Uterus (tissue), 3 donors: ENCODE measurements at regions not wholly inside any gene's neighbourhood (a gene's known extent, or its start where the extent isn't known, plus 50 kb on each side); places are given as distances from the start of the nearest gene placed in this dataset.

Experiments used
- DNase-seq, 2 donors: peaks; one replicate each; pipeline ENCODE4 v3.0.0-alpha.2; 2019 to 2020
- H3K27ac ChIP-seq, 2 donors: fragments of 200-600 bp; sonication (generic); 1 replicate in 1 of 2; 2 replicates in 1 of 2; pipeline ENCODE4 v1.5.1; 2016 to 2018
- H3K27me3 ChIP-seq, 2 donors: fragments of 200-600 bp; sonication (generic); one replicate each; pipeline ENCODE4 v1.5.1; 2018 to 2019; ENCODE audit warnings: control low read depth in 1 of 2
- H3K36me3 ChIP-seq, 2 donors: fragments of 200-600 bp; sonication (generic); one replicate each; pipeline ENCODE4 v1.5.1; 2019; ENCODE audit warnings: control low read depth in 1 of 2
- H3K4me1 ChIP-seq, 2 donors: fragments of 200-600 bp; sonication (generic); one replicate each; pipeline ENCODE4 v1.5.1; 2018 to 2019; ENCODE audit warnings: control low read depth in 1 of 2
- H3K4me3 ChIP-seq, 2 donors: fragments of 200-600 bp; sonication (generic); 1 replicate in 1 of 2; 2 replicates in 1 of 2; pipeline ENCODE4 v1.5.1; 2018 to 2019; ENCODE audit warnings: mild to moderate bottlenecking in 1 of 2
- H3K9me3 ChIP-seq, 2 donors: fragments of 200-600 bp; sonication (generic); one replicate each; pipeline ENCODE4 v1.5.1; 2019; ENCODE audit warnings: control low read depth in 1 of 2
- POLR2A ChIP-seq, 2 donors: fragments of 450-650 bp; IDR thresholded peaks; one replicate each; pipeline ENCODE4 v1.6.1; 2016; ENCODE audit warnings: antibody characterized with exemption in 2 of 2, mild to moderate bottlenecking in 1 of 2, moderate library complexity in 1 of 2
- intact Hi-C: fragments of 100-400 bp; cut with DNase I; formaldehyde crosslinking; loops from one replicate; pipeline ENCODE4 v1.15.1; 2023; ENCODE audit warnings: low total_unique reads
- TF ChIP-seq, protein P1 (sequence below), 4 experiments: fragments of 200-600 bp in 2 of 4; fragments of 450-650 bp in 2 of 4; sonication (generic) in 2 of 4; IDR thresholded peaks; one replicate each; pipeline ENCODE4 v1.5.1; 2016 to 2019; ENCODE audit warnings: antibody characterized with exemption in 4 of 4, mild to moderate bottlenecking in 2 of 4, moderate library complexity in 1 of 4
- donor health status: DM: yes; HTN: yes; CAD: no.

DNA sequence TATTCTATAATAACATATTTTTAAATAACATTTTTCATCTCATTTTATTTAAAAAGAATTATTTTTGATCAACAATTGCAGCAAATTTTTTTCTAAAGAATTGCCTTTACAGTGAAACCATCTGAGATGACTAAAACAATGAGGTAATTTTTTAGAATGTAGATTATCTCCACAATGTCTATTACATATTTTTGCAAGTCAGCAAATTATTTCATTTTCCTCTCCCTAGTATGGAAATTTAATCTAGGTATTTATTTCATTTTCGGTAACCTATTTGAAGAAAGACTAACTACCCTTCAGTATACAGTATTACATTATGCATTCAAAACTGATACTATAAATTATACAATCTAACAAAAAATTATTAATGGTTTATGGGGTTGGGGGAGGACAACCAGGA lies 213.2 kb upstream of the SP4 start:
- TF ChIP-seq, protein P1, sequence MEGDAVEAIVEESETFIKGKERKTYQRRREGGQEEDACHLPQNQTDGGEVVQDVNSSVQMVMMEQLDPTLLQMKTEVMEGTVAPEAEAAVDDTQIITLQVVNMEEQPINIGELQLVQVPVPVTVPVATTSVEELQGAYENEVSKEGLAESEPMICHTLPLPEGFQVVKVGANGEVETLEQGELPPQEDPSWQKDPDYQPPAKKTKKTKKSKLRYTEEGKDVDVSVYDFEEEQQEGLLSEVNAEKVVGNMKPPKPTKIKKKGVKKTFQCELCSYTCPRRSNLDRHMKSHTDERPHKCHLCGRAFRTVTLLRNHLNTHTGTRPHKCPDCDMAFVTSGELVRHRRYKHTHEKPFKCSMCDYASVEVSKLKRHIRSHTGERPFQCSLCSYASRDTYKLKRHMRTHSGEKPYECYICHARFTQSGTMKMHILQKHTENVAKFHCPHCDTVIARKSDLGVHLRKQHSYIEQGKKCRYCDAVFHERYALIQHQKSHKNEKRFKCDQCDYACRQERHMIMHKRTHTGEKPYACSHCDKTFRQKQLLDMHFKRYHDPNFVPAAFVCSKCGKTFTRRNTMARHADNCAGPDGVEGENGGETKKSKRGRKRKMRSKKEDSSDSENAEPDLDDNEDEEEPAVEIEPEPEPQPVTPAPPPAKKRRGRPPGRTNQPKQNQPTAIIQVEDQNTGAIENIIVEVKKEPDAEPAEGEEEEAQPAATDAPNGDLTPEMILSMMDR (IDR thresholded peaks at IDR 0.05), result no peak
- TF ChIP-seq POLR2A (IDR thresholded peaks at IDR 0.05), result no peak
- intact Hi-C loops, result no loop called here
- no peaks in the 10 kb centered on the region for H3K27me3 ChIP-seq
- H3K9me3 ChIP-seq, result no peaks in the 10 kb centered on the region
- no peaks in the 10 kb centered on the region for H3K36me3 ChIP-seq
- DNase-seq, result no peak
- no peak overlapping the region for H3K4me3 ChIP-seq
- no peaks in the 10 kb centered on the region for H3K4me1 ChIP-seq
- H3K27ac ChIP-seq, result no peak overlapping the region

DNA sequence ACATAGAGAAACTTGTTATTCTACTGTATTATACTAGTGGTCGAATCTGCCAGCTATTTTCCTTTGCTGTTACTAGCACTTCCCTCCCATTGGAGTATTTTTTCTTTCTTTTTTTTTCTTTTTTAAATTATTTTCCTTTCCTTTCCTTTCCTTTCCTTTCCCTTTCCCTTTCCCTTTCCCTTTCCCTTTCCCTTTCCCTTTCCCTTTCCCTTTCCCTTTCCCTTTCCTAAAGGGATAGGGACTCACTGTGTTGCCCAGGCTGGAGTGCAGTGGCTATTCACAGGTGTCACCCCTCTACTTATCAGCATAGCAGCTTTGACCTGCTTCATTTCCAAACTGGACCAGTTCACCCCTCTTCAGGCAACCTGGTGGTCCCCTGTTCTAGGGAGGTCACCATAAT lies 212.6 kb upstream of the SP4 start:
- no peak for DNase-seq
- no peaks in the 10 kb centered on the region for H3K4me1 ChIP-seq
- H3K36me3 ChIP-seq, result no peaks in the 10 kb centered on the region
- H3K9me3 ChIP-seq, result no peaks in the 10 kb centered on the region
- TF ChIP-seq, protein P1 (IDR thresholded peaks at IDR 0.05), result no peak
- TF ChIP-seq POLR2A (IDR thresholded peaks at IDR 0.05), result no peak
- no peak overlapping the region for H3K27ac ChIP-seq
- H3K4me3 ChIP-seq, result no peak overlapping the region
- no peaks in the 10 kb centered on the region for H3K27me3 ChIP-seq
- intact Hi-C loops, result no loop called here

DNA sequence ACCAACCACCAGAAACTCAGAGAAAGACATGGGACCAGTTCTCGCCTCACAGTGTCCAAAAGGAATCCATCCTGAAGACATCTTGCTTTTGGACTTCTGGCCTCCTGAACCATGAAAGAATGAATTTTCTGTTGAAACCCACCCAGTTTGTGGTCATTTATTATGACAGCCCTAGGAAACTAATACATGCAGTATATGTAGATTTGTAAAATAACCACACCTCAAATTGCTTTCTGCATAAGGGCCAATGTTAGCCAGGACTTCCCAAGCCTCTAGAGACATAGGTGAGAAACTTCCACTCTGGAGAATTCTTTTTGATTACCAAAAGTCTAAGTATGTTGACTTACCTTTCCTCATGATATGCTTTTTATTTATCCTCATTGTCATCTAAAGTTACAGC lies 210.5 kb upstream of the SP4 start:
- H3K27me3 ChIP-seq, result no peaks in the 10 kb centered on the region
- no peaks in the 10 kb centered on the region for H3K9me3 ChIP-seq
- no peaks in the 10 kb centered on the region for H3K36me3 ChIP-seq
- H3K4me1 ChIP-seq, result no peaks in the 10 kb centered on the region
- no peak for TF ChIP-seq POLR2A (IDR thresholded peaks at IDR 0.05)
- no peak overlapping the region for H3K4me3 ChIP-seq
- H3K27ac ChIP-seq, result no peak overlapping the region
- no peak for DNase-seq
- intact Hi-C loops, result no loop called here

DNA sequence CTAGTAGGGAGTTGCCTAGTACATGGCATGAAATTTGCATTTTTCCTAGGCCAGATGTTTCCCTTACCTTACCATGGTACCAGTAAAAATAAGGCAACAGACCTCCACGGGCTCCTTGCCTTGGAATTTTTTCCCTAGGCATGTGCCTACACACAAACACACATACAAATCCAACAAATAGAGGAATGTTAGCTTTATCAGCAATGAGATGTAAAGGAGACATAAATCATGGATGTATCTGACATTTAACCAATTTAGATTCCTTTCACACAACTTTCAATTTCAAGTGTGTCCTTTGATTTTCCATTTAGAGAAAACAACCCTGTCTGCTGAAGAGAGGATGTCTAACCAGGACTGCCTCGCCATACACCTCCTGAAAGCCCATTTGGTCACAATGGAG lies 209.7 kb upstream of the SP4 start:
- no peaks in the 10 kb centered on the region for H3K27me3 ChIP-seq

DNA sequence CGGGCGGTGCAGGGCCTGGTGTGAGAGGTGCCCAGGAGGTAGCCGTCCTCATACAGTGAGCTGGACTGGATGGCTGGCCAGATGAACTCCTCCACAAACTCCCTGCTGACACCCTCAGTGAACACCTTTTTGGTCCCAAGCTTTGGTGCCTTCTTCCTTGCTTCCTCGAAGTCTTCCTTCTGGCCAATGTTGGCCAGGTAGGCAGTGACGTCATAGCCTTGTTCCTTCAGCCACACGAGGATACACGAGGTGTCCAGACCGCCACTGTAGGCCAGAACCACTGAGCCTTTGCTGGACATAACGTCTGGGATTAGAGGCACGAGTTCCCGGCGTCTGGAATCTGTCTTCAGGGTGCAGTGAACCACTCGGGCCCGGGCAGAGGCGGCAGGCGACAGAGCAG lies 206.8 kb upstream of the SP4 start:
- no peaks in the 10 kb centered on the region for H3K36me3 ChIP-seq
- intact Hi-C loops, result no loop called here
- DNase-seq, result no peak
- H3K27ac ChIP-seq, result no peak overlapping the region
- TF ChIP-seq, protein P1 (IDR thresholded peaks at IDR 0.05), result no peak
- TF ChIP-seq POLR2A (IDR thresholded peaks at IDR 0.05), result no peak
- H3K4me3 ChIP-seq, result no peak overlapping the region
- H3K4me1 ChIP-seq, result no peaks in the 10 kb centered on the region
- H3K9me3 ChIP-seq, result no peaks in the 10 kb centered on the region
- H3K27me3 ChIP-seq, result no peaks in the 10 kb centered on the region

More for the DNA sequence above, 209.7 kb upstream of the SP4 start:
- TF ChIP-seq, protein P1 (IDR thresholded peaks at IDR 0.05), result no peak
- H3K36me3 ChIP-seq, result no peaks in the 10 kb centered on the region
- DNase-seq, result no peak
- no peaks in the 10 kb centered on the region for H3K4me1 ChIP-seq
- intact Hi-C loops, result no loop called here
- H3K27ac ChIP-seq, result no peak overlapping the region
- no peaks in the 10 kb centered on the region for H3K9me3 ChIP-seq
- H3K4me3 ChIP-seq, result no peak overlapping the region

DNA sequence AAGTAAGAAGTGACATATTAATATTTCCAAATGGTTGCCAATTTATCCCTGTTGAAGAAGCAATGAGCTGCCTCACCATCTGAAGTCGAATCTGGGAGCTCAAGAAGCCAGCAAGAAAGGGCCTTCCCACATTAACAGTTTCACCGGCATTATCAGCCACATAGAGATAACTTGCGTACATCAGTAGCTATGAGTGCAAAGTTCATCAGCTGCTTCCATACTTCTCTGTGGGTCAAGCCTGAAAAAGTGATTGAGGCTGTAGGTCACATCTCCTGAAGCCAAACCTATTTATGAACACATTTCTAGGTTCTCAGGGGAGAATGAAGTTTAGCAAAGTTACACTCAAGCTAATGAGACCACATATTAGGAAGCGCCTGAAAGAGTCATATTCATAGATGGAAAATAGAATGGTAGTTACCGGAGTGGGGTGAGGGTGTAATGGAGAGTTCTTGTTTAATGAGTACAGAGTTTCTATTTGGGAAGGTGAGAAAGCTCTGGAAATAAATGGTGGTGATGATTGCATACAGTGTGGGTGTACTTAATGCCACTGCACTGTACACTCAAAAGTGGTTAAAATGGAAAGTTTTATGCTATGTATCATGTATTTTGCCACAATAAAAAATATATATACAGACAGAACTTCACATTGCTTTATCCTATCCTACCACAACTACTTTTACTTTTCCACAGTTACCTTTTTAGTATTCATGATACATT lies 189.3 kb upstream of the SP4 start:
- Histone ChIP-seq H3K27ac (no peak overlapping the region), H3K27me3 (no peaks in the 10 kb centered on the region), H3K9me3 (no peaks in the 10 kb centered on the region), H3K36me3 (no peaks in the 10 kb centered on the region), H3K4me3 (no peak overlapping the region), H3K4me1 (no peaks in the 10 kb centered on the region)
- no peak for TF ChIP-seq POLR2A (IDR thresholded peaks at IDR 0.05)
- TF ChIP-seq, protein P1 (IDR thresholded peaks at IDR 0.05), result no peak
- intact Hi-C loops, result no loop called here
- no peak for DNase-seq
